ENCODE measurements at regions not wholly inside any gene's neighbourhood (a gene's known extent, or its start where the extent isn't known, plus 50 kb on each side); places are given as distances from the start of the nearest gene placed in this dataset.

GRCh38 chr5:89513299-89514044, 630.5 kb upstream of the MEF2C start:
- Histone ChIP-seq H3K4me3 (no peak overlapping the region), H3K27ac (no peak overlapping the region)
- DNase-seq (ENCODE audit: low spot score), result no peak
- no peak for TF ChIP-seq CTCF (IDR thresholded peaks at IDR 0.05)

GRCh38 chr5:89504051-89504450, 621.1 kb upstream of the MEF2C start:
- H3K4me3 ChIP-seq, result no peak overlapping the region
- TF ChIP-seq CTCF (IDR thresholded peaks at IDR 0.05), result no peak
- DNase-seq (ENCODE audit: low spot score), result no peak
- no peak overlapping the region for H3K27ac ChIP-seq

GRCh38 chr5:89499787-89500186, 616.8 kb upstream of the MEF2C start:
- no peak overlapping the region for H3K4me3 ChIP-seq
- DNase-seq (ENCODE audit: low spot score), result no peak
- H3K27ac ChIP-seq, result no peak overlapping the region
- no peak for TF ChIP-seq CTCF (IDR thresholded peaks at IDR 0.05)

- Histone ChIP-seq H3K27ac (no peak overlapping the region), H3K4me3 (no peak overlapping the region)
- no peak for DNase-seq (ENCODE audit: low spot score)
- no peak for TF ChIP-seq CTCF (IDR thresholded peaks at IDR 0.05)
Measured at GRCh38 chr5:89498699-89499098, 615.7 kb upstream of the MEF2C start.

GRCh38 chr5:89493414-89493813, 610.4 kb upstream of the MEF2C start:
- Histone ChIP-seq H3K27ac (no peak overlapping the region), H3K4me3 (no peak overlapping the region)
- DNase-seq (ENCODE audit: low spot score), result no peak
- TF ChIP-seq CTCF (IDR thresholded peaks at IDR 0.05), result no peak

GRCh38 chr5:89484962-89485361, 602.0 kb upstream of the MEF2C start:
- DNase-seq (ENCODE audit: low spot score), result no peak
- Histone ChIP-seq H3K4me3 (no peak overlapping the region), H3K27ac (no peak overlapping the region)
- TF ChIP-seq CTCF (IDR thresholded peaks at IDR 0.05), result no peak

GRCh38 chr5:89480406-89481007, 597.5 kb upstream of the MEF2C start:
- Histone ChIP-seq H3K27ac (no peak overlapping the region), H3K4me3 (no peak overlapping the region)
- DNase-seq (ENCODE audit: low spot score), result no peak
- TF ChIP-seq CTCF (IDR thresholded peaks at IDR 0.05), result no peak
